ENCODE measurements at regions not wholly inside any gene's neighbourhood (a gene's known extent, or its start where the extent isn't known, plus 50 kb on each side); places are given as distances from the start of the nearest gene placed in this dataset.
A peak's percentile ranks its signal among the peaks of the same experiment; 100 is the strongest.

GRCh38 chr1:185567440-185567839, 166.8 kb upstream of the HMCN1 start:
- H3K27me3 ChIP-seq (ENCODE audit: control insufficient read depth, insufficient read depth, low read length) = no peaks in the 10 kb centered on the region
- H3K36me3 ChIP-seq (ENCODE audit: control insufficient read depth, insufficient read depth, low read length) = no peaks in the 10 kb centered on the region
- H3K4me3 ChIP-seq (ENCODE audit: low read depth, low read length) = no peak overlapping the region
- TF ChIP-seq CTCF (IDR thresholded peaks at IDR 0.05; ENCODE audit: insufficient read depth, low read length, severe bottlenecking) = no peak
- FAIRE-seq = no peak
- no peak for DNase-seq (ENCODE audit: low read depth)

DNA sequence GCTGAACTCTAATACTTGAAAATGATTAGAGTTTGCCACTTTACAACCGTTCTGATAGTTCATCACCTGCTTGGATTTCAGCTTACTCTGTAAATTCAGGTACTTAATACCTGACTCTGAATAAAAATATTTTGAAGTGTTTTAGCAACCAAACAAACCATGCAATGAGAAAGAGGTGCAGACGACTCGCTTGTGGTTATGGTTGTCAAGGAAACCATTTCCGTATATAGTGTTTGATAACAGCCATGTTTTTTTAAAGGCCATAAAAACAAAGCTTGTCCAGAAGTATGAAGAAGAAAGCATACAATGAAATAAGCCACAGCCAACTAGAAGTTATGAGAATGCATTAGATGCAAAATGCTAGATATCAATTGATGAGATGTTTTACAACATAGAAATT, 167.2 kb upstream of the HMCN1 start:
- no peak for TF ChIP-seq CTCF (IDR thresholded peaks at IDR 0.05; ENCODE audit: insufficient read depth, low read length, severe bottlenecking)
- Histone ChIP-seq H3K36me3 (ENCODE audit: control insufficient read depth, insufficient read depth, low read length) (no peaks in the 10 kb centered on the region), H3K27me3 (ENCODE audit: control insufficient read depth, insufficient read depth, low read length) (no peaks in the 10 kb centered on the region), H3K4me3 (ENCODE audit: low read depth, low read length) (no peak overlapping the region)
- FAIRE-seq (no peak), DNase-seq (ENCODE audit: low read depth) (peak; percentile 97)

DNA sequence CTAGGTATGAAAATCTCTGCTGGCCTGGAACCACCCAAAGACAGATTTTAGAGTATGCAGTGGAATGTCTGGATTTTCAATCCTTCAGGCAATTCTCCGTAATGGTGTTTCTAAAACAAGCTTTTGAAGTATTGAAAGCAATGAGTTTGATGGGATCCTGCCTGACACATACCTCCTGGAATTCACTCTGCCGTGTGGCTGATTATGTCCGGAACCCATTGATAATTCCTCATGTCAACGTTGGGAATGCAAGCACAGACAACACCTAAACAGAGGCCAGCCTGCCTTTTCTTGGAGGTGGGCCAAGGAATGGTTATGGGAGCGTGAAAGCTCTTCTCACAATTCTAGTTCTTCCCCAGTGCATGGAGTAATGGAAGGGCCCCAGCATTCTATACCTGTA, 168.9 kb upstream of the HMCN1 start:
- DNase-seq (ENCODE audit: low read depth) (peak; percentile 99), FAIRE-seq (peak; percentile 83)
- Histone ChIP-seq H3K36me3 (ENCODE audit: control insufficient read depth, insufficient read depth, low read length) (no peaks in the 10 kb centered on the region), H3K27me3 (ENCODE audit: control insufficient read depth, insufficient read depth, low read length) (no peaks in the 10 kb centered on the region), H3K4me3 (ENCODE audit: low read depth, low read length) (no peak overlapping the region)
- TF ChIP-seq CTCF (IDR thresholded peaks at IDR 0.05; ENCODE audit: insufficient read depth, low read length, severe bottlenecking) = no peak

- H3K27me3 ChIP-seq (ENCODE audit: control insufficient read depth, insufficient read depth, low read length) = no peaks in the 10 kb centered on the region
- no peak overlapping the region for H3K4me3 ChIP-seq (ENCODE audit: low read depth, low read length)
- no peak for DNase-seq (ENCODE audit: low read depth)
- no peaks in the 10 kb centered on the region for H3K36me3 ChIP-seq (ENCODE audit: control insufficient read depth, insufficient read depth, low read length)
- no peak for TF ChIP-seq CTCF (IDR thresholded peaks at IDR 0.05; ENCODE audit: insufficient read depth, low read length, severe bottlenecking)
- no peak for FAIRE-seq
Measured at GRCh38 chr1:185564816-185565215, 169.4 kb upstream of the HMCN1 start.

DNA sequence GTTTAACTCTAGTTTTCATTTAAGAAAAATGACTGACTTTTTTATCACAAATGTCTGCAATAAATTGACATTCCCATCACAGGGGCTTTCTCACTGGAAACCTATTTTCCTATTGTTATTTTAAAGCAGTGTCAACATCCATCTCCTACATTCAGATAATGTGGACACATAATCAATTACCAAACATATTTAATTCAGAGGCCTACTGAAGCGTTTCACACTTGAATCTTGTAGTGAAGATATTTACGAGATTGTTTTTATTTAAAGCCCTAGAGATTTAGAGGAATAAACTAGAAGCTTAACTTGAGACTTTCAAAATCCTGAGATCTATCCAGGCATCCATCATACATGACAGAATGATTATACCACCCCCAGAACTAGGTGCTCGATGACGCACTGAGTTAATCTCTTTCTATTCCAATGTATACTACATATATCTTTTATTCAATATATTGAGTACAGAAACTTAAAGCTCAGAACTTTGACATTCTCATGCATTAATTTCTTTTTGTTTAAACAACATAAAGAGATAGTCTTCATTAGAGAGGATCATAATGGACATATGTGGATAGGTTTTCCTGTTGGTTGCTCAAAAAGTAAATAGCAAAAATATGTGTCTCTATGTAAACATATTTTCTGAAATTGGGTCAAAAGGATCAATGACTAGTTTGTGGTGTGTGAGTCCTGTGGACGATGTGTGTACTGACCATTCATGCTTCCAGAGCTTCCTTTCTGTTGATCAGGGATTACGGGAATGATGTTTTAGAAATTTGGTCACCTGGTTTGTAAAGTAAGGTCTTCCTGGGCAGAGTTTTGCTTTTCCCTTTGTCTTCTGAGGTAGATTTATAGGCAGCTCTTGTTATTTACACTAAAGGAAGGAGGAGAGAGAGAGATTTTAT, 171.5 kb upstream of the HMCN1 start:
- H3K36me3 ChIP-seq (ENCODE audit: control insufficient read depth, insufficient read depth, low read length) = no peaks in the 10 kb centered on the region
- no peaks in the 10 kb centered on the region for H3K27me3 ChIP-seq (ENCODE audit: control insufficient read depth, insufficient read depth, low read length)
- no peak overlapping the region for H3K4me3 ChIP-seq (ENCODE audit: low read depth, low read length)
- FAIRE-seq (no peak), DNase-seq (ENCODE audit: low read depth) (no peak)
- TF ChIP-seq CTCF (IDR thresholded peaks at IDR 0.05; ENCODE audit: insufficient read depth, low read length, severe bottlenecking) = no peak

DNA sequence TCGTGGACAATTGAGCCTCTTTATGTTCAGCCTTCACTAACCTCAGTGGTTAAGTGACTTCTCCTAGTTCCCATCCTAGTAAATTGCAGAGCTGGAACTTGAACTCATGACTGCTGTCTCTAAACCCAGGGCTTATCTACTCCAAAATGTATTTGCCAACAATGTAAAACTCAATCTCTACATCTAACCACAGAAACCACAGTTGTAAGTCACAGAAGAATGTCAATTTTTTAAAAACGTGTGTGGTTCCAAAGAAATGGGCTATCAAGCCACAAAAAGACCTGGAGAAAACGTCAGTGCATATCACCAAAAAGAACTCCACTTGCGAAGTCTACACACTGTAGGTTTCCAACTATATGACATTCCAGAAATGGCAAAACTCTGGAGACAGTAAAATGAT, 172.6 kb upstream of the HMCN1 start:
- no peak for DNase-seq (ENCODE audit: low read depth)
- Histone ChIP-seq H3K4me3 (ENCODE audit: low read depth, low read length) (no peak overlapping the region), H3K36me3 (ENCODE audit: control insufficient read depth, insufficient read depth, low read length) (no peaks in the 10 kb centered on the region), H3K27me3 (ENCODE audit: control insufficient read depth, insufficient read depth, low read length) (no peaks in the 10 kb centered on the region)
- TF ChIP-seq CTCF (IDR thresholded peaks at IDR 0.05; ENCODE audit: insufficient read depth, low read length, severe bottlenecking) = no peak
- no peak for FAIRE-seq

Data from bronchial epithelial cell (primary cell).